HCT116 (cell line): ENCODE measurements at regions not wholly inside any gene's neighbourhood (a gene's known extent, or its start where the extent isn't known, plus 50 kb on each side); places are given as distances from the start of the nearest gene placed in this dataset.

ENCODE experiments used
- ATAC-seq: fragments of 200-7000 bp; cut with Tn5 transposase; 2 replicates; pipeline ENCODE4 v1.9.1; 2020; ENCODE audit warnings: mild to moderate bottlenecking, moderate library complexity
- BruUV-seq: library from RNA; stranded (reverse); fragments of 400-500 nt; replicated peaks from 2 replicates; lab custom pipeline; 2021; lab: Mats Ljungman, UMichigan
- CTCF ChIA-PET: fragments of 300-600 bp; sonication (Branson Sonifier 250); formaldehyde crosslinking; loops from one replicate; lab custom pipeline; 2021; ENCODE audit warnings: antibody characterized with exemption; lab: Charles Lee
- POLR2A ChIA-PET: fragments of 300-600, 350-600 bp; sonication (Branson Sonifier 250); formaldehyde crosslinking; loops from one replicate; lab custom pipeline; 2021; ENCODE audit warnings: antibody characterized with exemption; lab: Charles Lee
- RAD21 ChIA-PET, 2 experiments: fragments of 300-600 bp; sonication (Branson Sonifier 250); formaldehyde crosslinking; loops; one replicate each; lab custom pipeline; 2023; ENCODE audit warnings: low total read pairs in 2 of 2; ENCODE audit not compliant: uncharacterized antibody in 2 of 2, unreplicated experiment in 2 of 2, low non-redundant PET in 1 of 2; lab: Charles Lee
- DNase-seq: peaks from one replicate; pipeline ENCODE4 v3.0.0-alpha.2; 2010; ENCODE audit warnings: low read depth, low spot score
- H2AFZ ChIP-seq: fragments of 200-600 bp; shearing (Covaris generic), sonication (generic); 2 replicates; pipeline ENCODE4 v1.6.1; 2017; ENCODE audit warnings: low read depth, mixed run types, mixed read lengths, antibody characterized with exemption, low read length; ENCODE audit not compliant: poor library complexity, severe bottlenecking
- H3K27ac ChIP-seq: 2 replicates; pipeline ENCODE4 v1.5.1; 2012; ENCODE audit warnings: low read depth, low read length
- H3K27me3 ChIP-seq: fragments of 200-600 bp; sonication (generic); 2 replicates; pipeline ENCODE4 v1.6.1; 2016; ENCODE audit warnings: mixed run types, low read length, mixed read lengths; ENCODE audit not compliant: insufficient read depth
- H3K36me3 ChIP-seq, 2 experiments: fragments of 200-500 bp in 1 of 2; fragments of 200-600 bp in 1 of 2; sonication (Bioruptor generic) in 1 of 2; sonication (generic) in 1 of 2; 2 replicates each; pipeline versions ENCODE4 v1.5.1 to v1.6.1; 2014 to 2016; ENCODE audit warnings: low read length in 2 of 2, inconsistent platforms in 1 of 2, mixed read lengths in 1 of 2, mixed run types in 1 of 2; ENCODE audit not compliant: insufficient read depth in 2 of 2, control insufficient read depth in 1 of 2
- H3K4me1 ChIP-seq, 2 experiments: fragments of 200-600 bp in 1 of 2; sonication (generic) in 1 of 2; 2 replicates each; pipeline versions ENCODE4 v1.5.1 to v1.6.1; 2012 to 2017; ENCODE audit warnings: low read length in 2 of 2, inconsistent platforms in 1 of 2, mild to moderate bottlenecking in 1 of 2, mixed read lengths in 1 of 2, mixed run types in 1 of 2, moderate library complexity in 1 of 2; ENCODE audit not compliant: insufficient read depth in 2 of 2, control insufficient read depth in 1 of 2
- H3K4me2 ChIP-seq: fragments of 200-600 bp; sonication (generic); 2 replicates; pipeline ENCODE4 v1.6.1; 2017; ENCODE audit warnings: mixed run types, low read length, mixed read lengths
- H3K4me3 ChIP-seq, 2 experiments: fragments of 200-600 bp in 1 of 2; sonication (generic) in 1 of 2; replicated peaks in 1 of 2; 2 replicates each; pipeline ENCODE4 v1.5.1; 2011 to 2016; ENCODE audit warnings: low read length in 2 of 2, control low read depth in 1 of 2, low read depth in 1 of 2, mild to moderate bottlenecking in 1 of 2, mixed read lengths in 1 of 2, mixed run types in 1 of 2
- H3K79me2 ChIP-seq: fragments of 200-600 bp; sonication (generic); 2 replicates; pipeline ENCODE4 v1.6.1; 2017; ENCODE audit warnings: mild to moderate bottlenecking, mixed run types, low read length, moderate library complexity, mixed read lengths; ENCODE audit not compliant: insufficient read depth
- H3K9ac ChIP-seq: fragments of 200-600 bp; sonication (generic); 2 replicates; pipeline ENCODE4 v1.6.1; 2016; ENCODE audit warnings: low read length, mixed read lengths
- H3K9me2 ChIP-seq: fragments of 200-600 bp; sonication (generic), shearing (Covaris generic); 2 replicates; pipeline ENCODE4 v1.6.1; 2017; ENCODE audit warnings: mixed run types, mild to moderate bottlenecking, moderate library complexity; ENCODE audit not compliant: insufficient read depth
- H3K9me3 ChIP-seq, 2 experiments: fragments of 200-500 bp in 1 of 2; fragments of 200-600 bp in 1 of 2; sonication (Bioruptor generic) in 1 of 2; sonication (generic) in 1 of 2; 2 replicates each; pipeline ENCODE4 v1.6.1; 2014 to 2017; ENCODE audit warnings: low read length in 2 of 2, mixed read lengths in 2 of 2, inconsistent platforms in 1 of 2, low read depth in 1 of 2, mild to moderate bottlenecking in 1 of 2, mixed run types in 1 of 2, moderate library complexity in 1 of 2; ENCODE audit not compliant: control insufficient read depth in 1 of 2, insufficient read depth in 1 of 2
- H4K20me1 ChIP-seq: fragments of 200-600 bp; sonication (generic), shearing (Covaris generic); 2 replicates; pipeline ENCODE4 v1.6.1; 2017; ENCODE audit warnings: mixed run types, mild to moderate bottlenecking, moderate library complexity; ENCODE audit not compliant: insufficient read depth
- CBX3 ChIP-seq: IDR thresholded peaks from 2 replicates; pipeline ENCODE4 v1.6.1; 2012; ENCODE audit warnings: low read depth
- EGR1 ChIP-seq: IDR thresholded peaks from 2 replicates; pipeline ENCODE4 v1.6.1; 2012; ENCODE audit warnings: low read depth
- EZH2 ChIP-seq: fragments of 200-600 bp; sonication (generic); IDR thresholded peaks from 2 replicates; pipeline ENCODE4 v1.6.1; 2017; ENCODE audit warnings: antibody characterized with exemption, mixed run types
- EZH2phosphoT487 ChIP-seq: fragments of 200-600 bp; IDR thresholded peaks from 2 replicates; pipeline ENCODE4 v1.6.1; 2018; ENCODE audit warnings: antibody characterized with exemption, borderline replicate concordance
- FOSL1 ChIP-seq: IDR thresholded peaks from 2 replicates; pipeline ENCODE4 v1.6.1; 2012; ENCODE audit warnings: low read depth
- JUND ChIP-seq: IDR thresholded peaks from 2 replicates; pipeline ENCODE4 v1.6.1; 2012
- SIN3A ChIP-seq: IDR thresholded peaks from 2 replicates; pipeline ENCODE4 v1.6.1; 2012; ENCODE audit warnings: low read depth
- SP1 ChIP-seq: IDR thresholded peaks from 2 replicates; pipeline ENCODE4 v1.6.1; 2012; ENCODE audit warnings: low read depth
- SRF ChIP-seq: IDR thresholded peaks from 2 replicates; pipeline ENCODE4 v1.6.1; 2012; ENCODE audit warnings: low read depth
- TCF7L2 ChIP-seq: IDR thresholded peaks from 2 replicates; pipeline ENCODE4 v1.7.0; 2011; ENCODE audit warnings: borderline replicate concordance, inconsistent platforms; ENCODE audit not compliant: insufficient read depth, insufficient read length; ENCODE audit errors: extremely low read depth
- ZFX ChIP-seq: fragments of 450-650 bp; IDR thresholded peaks from 2 replicates; pipeline ENCODE4 v1.6.1; 2017
- intact Hi-C: fragments of 100-400 bp; cut with micrococcal nuclease; formaldehyde crosslinking; loops from 2 replicates; pipeline ENCODE4 v1.10.0; 2022
- TF ChIP-seq, protein P1 (sequence below): IDR thresholded peaks from 2 replicates; pipeline ENCODE4 v1.6.1; 2012
- TF ChIP-seq, protein P2 (sequence below): IDR thresholded peaks from 2 replicates; pipeline ENCODE4 v1.6.1; 2012; ENCODE audit warnings: low read depth

DNA sequence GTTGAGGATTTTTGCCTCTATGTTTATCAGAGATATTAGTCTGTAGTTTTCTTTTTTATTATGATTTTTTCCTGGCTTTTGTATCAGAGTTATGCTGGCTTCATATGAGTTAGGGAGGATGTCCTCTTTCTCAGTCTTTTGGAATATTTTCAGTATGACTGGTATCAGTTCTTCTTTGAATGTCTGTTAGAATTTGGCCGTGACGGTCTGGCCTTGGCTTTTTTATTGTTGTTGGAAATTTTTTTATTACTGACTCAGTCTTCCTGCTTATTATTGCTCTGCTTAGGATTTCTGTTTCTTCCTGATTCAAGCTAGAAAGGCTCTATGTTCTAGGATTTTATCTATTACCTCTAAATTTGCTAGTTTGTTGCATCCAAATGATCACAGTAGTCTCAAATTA, 421.9 kb downstream of the CDH10 start:
- H3K9me2 ChIP-seq: no peaks in the 10 kb centered on the region
- DNase-seq: no peak
- H3K4me3 ChIP-seq: no peak overlapping the region
- H3K27ac ChIP-seq: no peak overlapping the region
- no peak overlapping the region for H2AFZ ChIP-seq
- no peaks in the 10 kb centered on the region for H3K27me3 ChIP-seq
- no peaks in the 10 kb centered on the region for H3K79me2 ChIP-seq
- H3K9ac ChIP-seq: no peak overlapping the region
- H3K4me2 ChIP-seq: no peak overlapping the region
- H4K20me1 ChIP-seq: no peaks in the 10 kb centered on the region
- intact Hi-C loops: no loop called here
- no TSS peak for BruUV-seq
- ATAC-seq: no peak
- H3K9me3 ChIP-seq: peaks cover 14 to 22% of the 10 kb centered on the region in 2 experiments; a peak in 3 of 4 replicates
- CTCF ChIA-PET: no interaction called here
- RAD21 ChIA-PET: no interaction called here
- no peaks in the 10 kb centered on the region for H3K4me1 ChIP-seq
- TF ChIP-seq SP1: no peak
- no peak for TF ChIP-seq EZH2
- TF ChIP-seq SIN3A: no peak
- no peak for TF ChIP-seq SRF
- TF ChIP-seq EZH2phosphoT487: no peak
- TF ChIP-seq EGR1: no peak
- TF ChIP-seq FOSL1: no peak
- no peak for TF ChIP-seq CBX3
- no peak for TF ChIP-seq ZFX
- TF ChIP-seq, protein P1, sequence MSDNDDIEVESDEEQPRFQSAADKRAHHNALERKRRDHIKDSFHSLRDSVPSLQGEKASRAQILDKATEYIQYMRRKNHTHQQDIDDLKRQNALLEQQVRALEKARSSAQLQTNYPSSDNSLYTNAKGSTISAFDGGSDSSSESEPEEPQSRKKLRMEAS: no peak
- TF ChIP-seq TCF7L2: no peak
- TF ChIP-seq, protein P2, sequence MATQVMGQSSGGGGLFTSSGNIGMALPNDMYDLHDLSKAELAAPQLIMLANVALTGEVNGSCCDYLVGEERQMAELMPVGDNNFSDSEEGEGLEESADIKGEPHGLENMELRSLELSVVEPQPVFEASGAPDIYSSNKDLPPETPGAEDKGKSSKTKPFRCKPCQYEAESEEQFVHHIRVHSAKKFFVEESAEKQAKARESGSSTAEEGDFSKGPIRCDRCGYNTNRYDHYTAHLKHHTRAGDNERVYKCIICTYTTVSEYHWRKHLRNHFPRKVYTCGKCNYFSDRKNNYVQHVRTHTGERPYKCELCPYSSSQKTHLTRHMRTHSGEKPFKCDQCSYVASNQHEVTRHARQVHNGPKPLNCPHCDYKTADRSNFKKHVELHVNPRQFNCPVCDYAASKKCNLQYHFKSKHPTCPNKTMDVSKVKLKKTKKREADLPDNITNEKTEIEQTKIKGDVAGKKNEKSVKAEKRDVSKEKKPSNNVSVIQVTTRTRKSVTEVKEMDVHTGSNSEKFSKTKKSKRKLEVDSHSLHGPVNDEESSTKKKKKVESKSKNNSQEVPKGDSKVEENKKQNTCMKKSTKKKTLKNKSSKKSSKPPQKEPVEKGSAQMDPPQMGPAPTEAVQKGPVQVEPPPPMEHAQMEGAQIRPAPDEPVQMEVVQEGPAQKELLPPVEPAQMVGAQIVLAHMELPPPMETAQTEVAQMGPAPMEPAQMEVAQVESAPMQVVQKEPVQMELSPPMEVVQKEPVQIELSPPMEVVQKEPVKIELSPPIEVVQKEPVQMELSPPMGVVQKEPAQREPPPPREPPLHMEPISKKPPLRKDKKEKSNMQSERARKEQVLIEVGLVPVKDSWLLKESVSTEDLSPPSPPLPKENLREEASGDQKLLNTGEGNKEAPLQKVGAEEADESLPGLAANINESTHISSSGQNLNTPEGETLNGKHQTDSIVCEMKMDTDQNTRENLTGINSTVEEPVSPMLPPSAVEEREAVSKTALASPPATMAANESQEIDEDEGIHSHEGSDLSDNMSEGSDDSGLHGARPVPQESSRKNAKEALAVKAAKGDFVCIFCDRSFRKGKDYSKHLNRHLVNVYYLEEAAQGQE: no peak
- TF ChIP-seq JUND: no peak
- H3K36me3 ChIP-seq: no peaks in the 10 kb centered on the region
- POLR2A ChIA-PET: no interaction called here
